T-helper 1 cell (primary cell): ENCODE measurements at regions not wholly inside any gene's neighbourhood (a gene's known extent, or its start where the extent isn't known, plus 50 kb on each side); places are given as distances from the start of the nearest gene placed in this dataset.

Experiments
- DNase-seq, 5 donors: peaks; one replicate each; pipeline ENCODE4 v3.0.0-alpha.2; 2012 to 2020

- DNase-seq = no peak
Measured at GRCh38 chr3:141669434-141669833, 68.7 kb upstream of the RNF7 start.

- no peak for DNase-seq
Measured at GRCh38 chr3:141677701-141678100, 60.4 kb upstream of the RNF7 start.

- no peak for DNase-seq
Measured at GRCh38 chr3:141680620-141681389, 57.3 kb upstream of the RNF7 start.

- no peak for DNase-seq
Measured at GRCh38 chr3:141681390-141681780, 56.7 kb upstream of the RNF7 start.

GRCh38 chr3:141682007-141682406, 56.1 kb upstream of the RNF7 start:
- DNase-seq = no peak

GRCh38 chr3:141682921-141683320, 55.2 kb upstream of the RNF7 start:
- no peak for DNase-seq

GRCh38 chr3:141684758-141685157, 53.3 kb upstream of the RNF7 start:
- no peak for DNase-seq

GRCh38 chr3:141686466-141687291, 51.4 kb upstream of the RNF7 start:
- DNase-seq = peak in 1 of 5 donors; percentile 20
